GM12878 (cell line): ENCODE measurements at regions not wholly inside any gene's neighbourhood (a gene's known extent, or its start where the extent isn't known, plus 50 kb on each side); places are given as distances from the start of the nearest gene placed in this dataset.

Source experiments
- ATAC-seq: fragments of 200-7000 bp; cut with Tn5 transposase; 3 replicates; pipeline ENCODE4 v1.9.1; 2020; ENCODE audit warnings: mild to moderate bottlenecking, moderate library complexity
- BruUV-seq: library from RNA; stranded (reverse); fragments of 400-500 nt; replicated peaks from 2 replicates; lab custom pipeline; 2021; lab: Mats Ljungman, UMichigan
- CTCF ChIA-PET: fragments of 300-600 bp; sonication (Branson Sonifier 250); formaldehyde crosslinking; extraction: SDS; loops from one replicate; lab custom pipeline; 2021; ENCODE audit warnings: inconsistent platforms; lab: Yijun Ruan, JAX
- POLR2A ChIA-PET: fragments of 350-600 bp; formaldehyde crosslinking; extraction: SDS; loops from one replicate; lab custom pipeline; 2021; ENCODE audit warnings: inconsistent platforms; lab: Charles Lee
- RAD21 ChIA-PET: fragments of 300-600 bp; sonication (Branson Sonifier 250); formaldehyde crosslinking; loops from one replicate; lab custom pipeline; 2023; ENCODE audit warnings: antibody characterized with exemption; ENCODE audit not compliant: unreplicated experiment; lab: Charles Lee
- SMC1A ChIA-PET: fragments of 300-600 bp; sonication (Branson Sonifier 250); formaldehyde crosslinking; loops from one replicate; lab custom pipeline; 2023; ENCODE audit not compliant: unreplicated experiment, uncharacterized antibody; lab: Charles Lee
- DNase-seq: peaks from one replicate; pipeline ENCODE4 v3.0.0-alpha.2; 2011; ENCODE audit warnings: low read depth, low spot score
- FAIRE-seq: peaks from 3 replicates; lab custom pipeline; 2011; peaks lifted over from hg19 to GRCh38; lab: Jason Lieb, UNC
- H2AFZ ChIP-seq: 2 replicates; pipeline ENCODE4 v1.6.0; 2011; ENCODE audit warnings: low read depth, low read length, control low read depth; ENCODE audit not compliant: control insufficient read depth
- H3K27ac ChIP-seq: 2 replicates; pipeline ENCODE4 v1.5.1; 2011; ENCODE audit warnings: control low read depth; ENCODE audit not compliant: control insufficient read depth, insufficient read depth
- H3K27me3 ChIP-seq, 2 experiments: replicated peaks in 1 of 2; 2 replicates each; pipeline versions ENCODE4 v1.6.0 to v1.6.1; 2011; ENCODE audit warnings: low read length in 1 of 2; ENCODE audit not compliant: control insufficient read depth in 2 of 2, insufficient read depth in 2 of 2
- H3K36me3 ChIP-seq, 2 experiments: 2 replicates each; pipeline ENCODE4 v1.5.1; 2011; ENCODE audit warnings: low read length in 1 of 2; ENCODE audit not compliant: control insufficient read depth in 2 of 2, insufficient read depth in 2 of 2
- H3K4me1 ChIP-seq: 2 replicates; pipeline ENCODE4 v1.6.1; 2011; ENCODE audit warnings: mild to moderate bottlenecking, low read length, moderate library complexity, mixed read lengths; ENCODE audit not compliant: control insufficient read depth, insufficient read depth
- H3K4me2 ChIP-seq: 2 replicates; pipeline ENCODE4 v1.6.0; 2011; ENCODE audit warnings: control low read depth; ENCODE audit not compliant: control insufficient read depth, insufficient read depth
- H3K4me3 ChIP-seq: fragments of 200-600 bp; sonication (generic); 2 replicates; pipeline ENCODE4 v1.5.1; 2016
- H3K79me2 ChIP-seq: 2 replicates; pipeline ENCODE4 v1.6.0; 2011; ENCODE audit warnings: low read length; ENCODE audit not compliant: control insufficient read depth, insufficient read depth
- H3K9ac ChIP-seq: 2 replicates; pipeline ENCODE4 v1.8.0; 2011; ENCODE audit warnings: low read length, control low read depth, mixed read lengths; ENCODE audit not compliant: control insufficient read depth, insufficient read depth
- H3K9me3 ChIP-seq: replicated peaks from 3 replicates; pipeline ENCODE4 v1.5.1; 2011; ENCODE audit warnings: mild to moderate bottlenecking, low read length; ENCODE audit not compliant: control insufficient read depth, insufficient read depth
- H4K20me1 ChIP-seq: 2 replicates; pipeline ENCODE4 v1.6.0; 2011; ENCODE audit not compliant: control insufficient read depth, insufficient read depth
- CEBPZ ChIP-seq: fragments of 150-350 bp; IDR thresholded peaks from 2 replicates; pipeline ENCODE4 v1.6.1; 2016; ENCODE audit warnings: low read depth, low read length
- CREM ChIP-seq: IDR thresholded peaks from 2 replicates; pipeline ENCODE4 v1.6.1; 2014; ENCODE audit warnings: antibody characterized with exemption, low read depth
- ETV6 ChIP-seq, 2 experiments: fragments of 450-650 bp in 1 of 2; IDR thresholded peaks in 1 of 2; conservative IDR thresholded peaks in 1 of 2; 2 replicates each; pipeline ENCODE4 v1.6.1; 2014; ENCODE audit warnings: antibody characterized with exemption in 1 of 2, borderline replicate concordance in 1 of 2, low read depth in 1 of 2, mild to moderate bottlenecking in 1 of 2, moderate library complexity in 1 of 2
- IRF5 ChIP-seq: fragments of 450-650 bp; IDR thresholded peaks from 2 replicates; pipeline ENCODE4 v1.6.1; 2017; ENCODE audit warnings: borderline replicate concordance
- NFYA ChIP-seq: IDR thresholded peaks from 2 replicates; pipeline ENCODE4 v1.6.1; 2011; ENCODE audit warnings: low read depth, mild to moderate bottlenecking, low read length, improper control_type of control experiment, borderline replicate concordance
- NFYB ChIP-seq: IDR thresholded peaks from 2 replicates; pipeline ENCODE4 v1.6.1; 2011; ENCODE audit warnings: low read depth, mild to moderate bottlenecking, low read length, improper control_type of control experiment, moderate library complexity; ENCODE audit not compliant: insufficient read depth
- NR2C1 ChIP-seq: fragments of 450-650 bp; IDR thresholded peaks from 2 replicates; pipeline ENCODE4 v1.6.1; 2017; ENCODE audit warnings: antibody characterized with exemption, mild to moderate bottlenecking, moderate library complexity
- SKIL ChIP-seq: fragments of 450-650 bp; IDR thresholded peaks from 2 replicates; pipeline ENCODE4 v1.6.1; 2017; ENCODE audit warnings: mild to moderate bottlenecking, low read depth, inconsistent platforms; ENCODE audit not compliant: poor library complexity, severe bottlenecking
- SMC3 ChIP-seq: IDR thresholded peaks from 2 replicates; pipeline ENCODE4 v1.6.1; 2011; ENCODE audit warnings: low read length, improper control_type of control experiment, borderline replicate concordance
- ZBTB33 ChIP-seq: fragments of 450-650 bp; IDR thresholded peaks from 2 replicates; pipeline ENCODE4 v1.6.1; 2017; ENCODE audit warnings: mild to moderate bottlenecking
- ZNF217 ChIP-seq: fragments of 450-650 bp; IDR thresholded peaks from 2 replicates; pipeline ENCODE4 v1.6.1; 2017; ENCODE audit warnings: antibody characterized with exemption, mild to moderate bottlenecking
- ZSCAN29 ChIP-seq: fragments of 450-650 bp; IDR thresholded peaks from 2 replicates; pipeline ENCODE4 v1.6.1; 2017; ENCODE audit warnings: mild to moderate bottlenecking, moderate library complexity
- WGBS: methylation state at CpG from one replicate; pipeline ENCODE4 v1.1.6; 2016; ENCODE audit warnings: low lambda C conversion rate; ENCODE audit not compliant: insufficient replicate concordance, insufficient coverage; ENCODE audit errors: missing lambda C conversion rate; 5-methylcytosine and 5-hydroxymethylcytosine counted together
- in situ Hi-C: fragments of 300-500 bp; cut with MboI; formaldehyde crosslinking; loops from 9 replicates; pipeline ENCODE4 v1.14.3; 2018; ENCODE audit warnings: mixed read lengths
- intact Hi-C: fragments of 100-400 bp; cut with micrococcal nuclease; formaldehyde crosslinking; loops from one replicate; pipeline ENCODE4 v1.14.2; 2022; ENCODE audit not compliant: unreplicated experiment

GRCh38 chr7:124557101-124557500, 208.5 kb downstream of the GPR37 start:
- intact Hi-C loops (no loop called here), in situ Hi-C loops (no loop called here)
- no peak for ATAC-seq
- Histone ChIP-seq H3K4me2 (no peak overlapping the region), H4K20me1 (no peaks in the 10 kb centered on the region), H3K4me3 (no peak overlapping the region), H3K9me3 (no peaks in the 10 kb centered on the region), H3K36me3 (no peaks in the 10 kb centered on the region), H3K27ac (no peak overlapping the region), H3K9ac (no peak overlapping the region), H3K79me2 (no peaks in the 10 kb centered on the region), H3K27me3 (no peaks in the 10 kb centered on the region; a peak in 1 of 4 replicates), H2AFZ (no peak overlapping the region), H3K4me1 (no peaks in the 10 kb centered on the region)
- no peak for FAIRE-seq
- TF ChIP-seq ZBTB33 = no peak
- no peak for TF ChIP-seq CREM
- TF ChIP-seq IRF5 = no peak
- TF ChIP-seq SMC3 = no peak
- TF ChIP-seq SKIL = no peak
- TF ChIP-seq CEBPZ = no peak
- TF ChIP-seq ZNF217 = no peak
- TF ChIP-seq NFYA = no peak
- no peak for TF ChIP-seq ZSCAN29
- TF ChIP-seq ETV6 (conservative IDR thresholded peaks at IDR 0.05 in 1 of 2, IDR thresholded peaks at IDR 0.05 in 1 of 2; ENCODE audit: borderline replicate concordance in 1 of 2, low read depth in 1 of 2) = no peak
- no peak for TF ChIP-seq NR2C1
- TF ChIP-seq NFYB = no peak
- ChIA-PET CTCF (interaction anchor here (1.2 to 1.8 kb wide), 2 partner anchors 15 to 40 kb away, joined by 3 read pairs; no protein-coding TSS in a partner anchor), SMC1A (no interaction called here), RAD21 (no interaction called here), POLR2A (no interaction called here)
- no peak for DNase-seq
- no TSS peak for BruUV-seq
- WGBS = 4% methylated on average over 5 of the region's 5 CpGs
